Stimulated activated CD4-positive, alpha-beta T cell treated with anti-CD3 and anti-CD28 coated beads, TNF-alpha, amount 100 ng/mL, for 1 hour (primary cell): ENCODE measurements at regions not wholly inside any gene's neighbourhood (a gene's known extent, or its start where the extent isn't known, plus 50 kb on each side); places are given as distances from the start of the nearest gene placed in this dataset.
"Not testable (repeated sequence)": the region's sequence is repeated elsewhere in the genome, so short reads cannot be mapped to it uniquely, and the experiment has no call there.

Source experiments
- DNase-seq, 3 donors: peaks; one replicate each; pipeline ENCODE4 v3.0.0-alpha.2; 2020; ENCODE audit warnings: low read depth in 3 of 3, low spot score in 1 of 3

- no peak for DNase-seq
Observed at GRCh38 chr12:66774929-66775328, 96.1 kb upstream of the GRIP1 start.

DNA sequence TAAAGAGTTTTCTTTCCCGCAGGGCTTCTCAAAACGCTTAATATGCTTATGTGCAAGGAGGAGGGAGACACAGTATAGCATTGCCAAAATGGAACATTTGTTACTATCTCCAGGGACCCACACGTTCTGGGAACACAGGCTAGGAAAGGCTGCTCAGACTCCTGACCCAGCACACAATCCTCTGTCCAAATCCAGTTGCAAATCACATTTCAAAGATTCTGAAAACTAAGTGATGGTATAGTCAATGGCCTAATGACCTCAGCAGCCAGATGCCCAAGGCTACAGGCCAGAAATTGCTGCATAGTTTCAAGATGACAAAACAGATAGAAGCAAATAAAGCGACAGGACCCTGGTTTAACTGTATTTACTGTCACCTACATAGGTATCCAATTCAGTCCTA is 97.0 kb upstream of the GRIP1 start:
- no peak for DNase-seq

GRCh38 chr12:66776974-66777373 is 98.1 kb upstream of the GRIP1 start:
- no peak for DNase-seq

DNA sequence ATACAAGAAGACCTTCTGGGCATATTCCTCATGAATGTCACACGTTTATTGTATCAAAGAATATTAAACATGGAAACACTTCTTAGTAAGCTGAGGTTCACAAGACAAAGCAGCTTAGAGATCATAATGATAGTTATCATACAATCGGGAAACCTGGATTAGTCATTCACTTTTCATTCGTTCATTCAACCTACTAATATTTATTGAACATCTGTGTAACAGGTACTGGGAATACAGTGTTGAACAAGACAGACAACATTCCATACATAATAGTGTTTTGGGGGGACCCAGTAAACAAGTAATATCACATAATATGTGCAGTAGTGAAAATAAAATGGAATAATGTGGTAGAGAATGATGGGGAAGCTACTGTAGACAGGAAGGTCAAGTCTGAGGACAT is 100.6 kb upstream of the GRIP1 start:
- no peak for DNase-seq

DNA sequence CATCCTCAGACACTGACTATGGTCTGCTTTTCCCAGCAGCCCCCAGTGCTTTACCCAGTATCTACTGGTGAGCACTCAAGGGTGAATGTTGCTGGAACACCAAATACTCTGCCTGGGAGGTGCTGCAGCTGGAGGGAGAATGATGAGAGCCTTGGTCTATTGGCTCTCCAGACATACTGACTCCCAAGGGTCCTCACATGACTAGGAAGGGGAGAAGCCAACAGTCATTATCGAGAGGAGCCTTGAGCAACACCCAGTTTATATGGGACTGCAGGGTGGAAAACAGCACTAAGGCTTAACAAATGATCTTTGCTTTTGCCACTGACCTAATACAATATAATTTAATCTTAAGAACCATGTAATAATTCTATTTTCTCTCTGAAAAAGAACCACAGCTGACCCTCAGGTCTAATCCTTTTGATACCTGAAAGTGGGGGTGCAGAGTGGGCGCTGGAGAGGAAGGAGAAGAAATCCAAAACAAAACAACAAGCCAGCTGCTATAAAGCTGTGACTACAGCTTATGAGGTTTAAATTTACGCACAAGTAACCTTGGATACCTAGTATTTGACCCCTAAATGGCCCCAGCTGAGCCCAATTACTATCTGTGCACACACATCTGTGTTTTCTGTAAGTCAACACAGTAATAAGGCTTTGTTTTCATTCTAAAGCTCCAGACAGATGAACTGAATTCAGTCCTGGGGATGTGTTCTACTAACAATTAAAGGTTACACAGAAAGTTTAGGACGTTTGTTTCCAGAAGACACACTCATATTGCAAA is 107.8 kb upstream of the GRIP1 start:
- no peak for DNase-seq

DNA sequence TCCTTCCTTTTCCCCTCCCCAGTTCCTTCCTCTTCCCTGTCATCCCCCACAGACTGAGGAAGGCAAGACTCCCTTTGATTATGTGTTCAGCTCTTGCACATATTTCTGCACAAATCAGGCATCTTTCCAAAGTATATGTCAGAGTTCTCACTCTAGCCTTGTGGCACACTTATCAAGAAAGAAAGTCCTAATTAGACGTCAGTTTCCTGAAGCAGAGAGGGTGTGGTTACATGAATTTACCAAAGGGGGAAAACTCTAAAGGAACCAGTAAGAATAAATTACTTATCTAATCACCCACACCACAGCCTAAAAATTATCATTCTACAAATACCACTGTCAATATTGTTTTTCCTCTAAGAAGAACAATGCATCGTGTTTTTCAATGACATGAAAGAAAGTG is 120.7 kb upstream of the GRIP1 start:
- DNase-seq: no peak

DNA sequence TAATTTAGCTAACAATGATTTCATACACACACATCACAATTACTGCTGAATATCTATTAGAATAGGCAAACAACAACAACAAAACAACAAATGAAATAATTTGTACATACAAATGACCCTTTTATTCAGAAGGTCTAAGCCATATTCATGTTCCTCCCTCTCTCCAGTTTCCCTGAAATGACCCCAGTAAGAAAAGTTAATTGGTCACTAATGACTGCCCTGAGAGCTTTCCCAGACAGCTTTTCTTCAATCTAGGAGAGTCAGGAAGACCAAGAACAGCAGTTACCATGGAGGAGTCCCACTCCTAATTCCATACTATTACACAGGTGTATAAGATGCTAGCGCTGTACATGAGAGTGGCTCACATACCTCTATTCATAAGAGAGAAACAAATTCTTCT is 121.2 kb upstream of the GRIP1 start:
- DNase-seq: no peak

DNA sequence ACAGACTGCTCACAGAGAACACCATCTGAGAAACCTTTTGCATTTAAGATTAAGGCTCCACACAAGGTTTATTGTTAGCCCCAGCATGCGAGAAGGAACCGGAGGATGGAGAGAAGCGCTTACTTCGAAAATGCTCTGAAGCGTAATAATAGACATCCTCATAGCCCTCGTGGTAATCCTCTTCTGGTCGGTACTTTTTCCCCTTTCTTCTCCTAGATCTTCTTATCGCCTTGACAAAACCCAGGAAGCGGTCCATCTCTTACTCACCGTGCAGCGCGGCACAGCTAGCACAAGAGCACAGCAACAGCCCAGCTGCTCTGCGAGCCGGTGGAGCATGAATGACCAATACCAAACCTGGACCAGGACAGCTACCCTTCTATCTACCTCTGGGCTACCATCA is 125.1 kb upstream of the GRIP1 start:
- DNase-seq: no peak

DNA sequence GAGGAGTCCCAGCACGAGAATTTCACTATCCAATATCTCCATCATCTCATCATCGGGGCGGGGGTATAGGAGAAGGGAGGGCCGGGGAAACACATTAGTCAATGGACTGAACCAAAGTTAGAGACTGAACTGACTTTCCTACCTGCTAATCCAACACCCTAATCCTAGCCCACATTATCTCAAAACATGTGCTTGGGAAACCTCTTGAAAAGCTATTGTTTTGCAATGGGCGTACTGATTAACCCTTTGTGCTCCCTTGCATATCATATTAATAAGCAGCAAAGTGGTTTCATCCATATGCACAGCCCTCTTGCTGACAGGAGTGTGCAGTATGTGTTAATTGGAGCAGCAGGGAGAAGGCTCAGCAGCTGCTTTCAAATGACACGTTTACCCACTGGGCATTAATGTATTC is 125.7 kb upstream of the GRIP1 start:
- DNase-seq: no peak

GRCh38 chr12:66808606-66809005 is 129.7 kb upstream of the GRIP1 start:
- DNase-seq: no peak

DNA sequence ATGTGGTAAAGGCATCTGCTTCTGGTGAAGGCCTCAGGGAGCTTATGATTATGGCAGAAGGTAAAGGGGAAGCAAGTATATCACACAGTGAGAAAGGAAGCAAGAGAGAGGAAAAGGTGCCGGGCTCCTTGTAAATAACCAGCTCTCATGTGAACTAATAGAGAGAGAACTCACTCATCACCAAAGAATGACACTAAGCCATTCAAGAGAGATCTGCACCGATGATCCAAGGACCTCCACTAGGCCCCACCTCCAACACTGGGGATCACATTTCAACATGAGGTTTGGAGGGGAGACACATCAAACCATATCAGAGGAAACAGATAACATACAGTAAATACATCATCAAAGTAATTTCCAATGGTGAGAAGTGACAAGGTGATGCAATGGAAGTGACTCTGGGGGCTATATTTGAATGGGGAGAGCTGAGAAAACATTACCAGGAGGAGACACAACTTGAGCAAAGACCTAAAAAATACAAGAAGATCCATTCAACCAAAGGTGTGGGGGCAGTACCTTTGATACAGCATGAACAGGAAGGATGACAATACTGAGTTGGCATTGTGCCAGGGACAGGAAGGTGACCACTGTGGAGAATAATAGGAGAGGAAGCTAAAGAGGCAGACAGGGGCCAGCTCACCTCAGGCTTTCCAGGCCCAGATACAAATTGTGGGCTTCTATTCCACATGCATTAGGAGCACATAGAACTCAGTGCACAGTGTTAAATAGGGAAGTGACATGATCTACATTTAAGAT is 134.4 kb upstream of the GRIP1 start:
- DNase-seq: no peak

- no peak for DNase-seq
Observed at GRCh38 chr12:66819587-66819986, 140.7 kb upstream of the GRIP1 start.

- no peak for DNase-seq
Observed at GRCh38 chr12:66822961-66823360, 144.1 kb upstream of the GRIP1 start.

DNA sequence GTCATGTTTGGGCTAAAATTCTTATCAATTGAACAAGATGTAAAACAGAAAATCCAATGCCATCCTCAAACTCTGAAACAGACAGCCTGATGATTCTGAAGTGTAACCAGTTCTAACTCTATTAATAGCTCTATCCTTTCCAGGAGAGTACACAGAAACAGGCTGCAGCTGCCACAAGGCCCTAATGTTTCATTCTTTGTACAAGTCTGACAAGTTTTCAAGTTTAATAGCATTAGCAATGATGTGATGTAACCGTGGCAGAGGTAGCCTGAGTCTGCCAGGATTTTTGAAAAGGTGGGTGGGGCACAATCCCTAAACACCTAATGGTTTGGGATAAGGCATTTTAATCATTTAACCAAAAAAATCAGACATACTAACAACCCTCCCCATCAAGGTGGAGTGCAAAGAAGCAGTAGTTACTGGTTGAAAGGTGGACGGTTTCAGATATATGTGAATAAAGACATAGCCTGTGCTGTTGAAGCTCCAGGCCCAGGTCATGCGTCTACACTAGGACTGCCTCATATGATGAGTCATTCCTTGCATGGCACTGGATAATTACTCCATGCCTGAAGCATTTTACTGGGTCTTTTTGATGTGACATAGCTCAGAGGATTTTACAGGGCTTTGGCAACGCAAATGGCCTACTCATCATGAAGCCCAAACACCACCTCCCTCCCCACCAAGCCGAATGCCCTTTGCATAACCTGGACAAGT is 145.1 kb upstream of the GRIP1 start:
- no peak for DNase-seq

DNA sequence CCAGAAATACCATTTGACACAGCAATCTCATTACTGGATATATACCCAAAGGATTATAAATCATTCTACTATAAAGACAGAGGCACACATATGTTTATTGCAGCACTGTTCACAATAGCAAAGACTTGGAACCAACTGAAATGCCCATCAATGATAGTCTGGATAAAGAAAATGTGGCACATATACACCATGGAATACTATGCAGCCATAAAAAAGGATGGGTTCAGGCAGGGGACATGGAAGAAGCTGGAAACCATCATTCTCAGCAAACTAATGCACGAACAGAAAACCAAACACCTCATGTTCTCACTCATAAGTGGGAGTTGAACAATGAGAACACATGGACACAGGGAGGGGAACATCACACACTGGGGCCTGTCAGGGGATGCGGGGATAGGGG is 147.0 kb upstream of the GRIP1 start:
- DNase-seq: not testable (repeated sequence)

DNA sequence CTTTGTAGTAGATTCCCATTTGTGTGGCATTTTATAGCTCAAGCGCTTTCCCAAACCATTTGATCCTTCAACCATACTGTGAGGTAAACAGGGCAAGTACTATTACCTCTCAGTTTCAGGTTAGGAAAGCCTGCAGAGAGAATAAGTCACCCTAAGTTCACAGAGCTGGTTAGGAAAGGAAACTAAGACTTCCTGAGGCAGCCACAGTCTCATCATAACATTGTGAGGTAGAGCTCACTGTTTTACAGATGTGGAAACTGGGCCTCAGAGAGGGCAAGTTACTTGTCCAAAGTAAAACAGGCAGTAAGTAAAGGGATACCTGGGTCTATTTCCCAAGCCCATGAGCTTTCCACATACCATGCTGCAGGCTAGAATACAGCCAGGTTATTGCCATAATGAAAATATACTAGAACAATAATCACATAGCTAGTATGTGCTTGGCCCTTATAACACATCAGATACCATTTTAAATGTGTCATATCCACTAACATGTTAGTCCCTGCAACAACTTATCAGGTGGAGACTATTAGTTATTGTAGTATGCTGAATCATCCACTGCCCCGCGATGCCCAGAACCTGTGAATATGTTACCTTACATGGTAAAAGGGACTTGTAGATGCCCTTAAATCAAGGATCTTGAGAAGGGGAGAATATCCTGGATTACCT is 150.9 kb upstream of the GRIP1 start:
- no peak for DNase-seq

DNA sequence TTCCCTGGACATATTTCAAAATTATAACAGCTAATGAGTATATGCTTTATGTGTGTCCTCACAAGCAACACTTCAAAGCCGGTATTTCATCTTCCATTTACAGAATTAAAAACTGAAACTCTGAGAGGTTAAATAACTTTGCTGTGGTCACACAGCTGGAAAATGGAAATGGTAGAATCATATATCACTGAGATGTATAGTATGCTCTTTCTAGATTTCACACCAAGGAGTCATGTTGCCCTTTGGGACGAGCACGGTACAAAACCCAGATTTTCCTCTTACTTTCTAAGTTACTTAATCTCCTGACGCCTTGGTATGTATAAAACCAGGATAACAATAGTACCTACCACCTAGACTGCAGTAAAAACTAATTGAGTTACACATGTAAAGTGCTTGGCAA is 152.6 kb upstream of the GRIP1 start:
- no peak for DNase-seq

DNA sequence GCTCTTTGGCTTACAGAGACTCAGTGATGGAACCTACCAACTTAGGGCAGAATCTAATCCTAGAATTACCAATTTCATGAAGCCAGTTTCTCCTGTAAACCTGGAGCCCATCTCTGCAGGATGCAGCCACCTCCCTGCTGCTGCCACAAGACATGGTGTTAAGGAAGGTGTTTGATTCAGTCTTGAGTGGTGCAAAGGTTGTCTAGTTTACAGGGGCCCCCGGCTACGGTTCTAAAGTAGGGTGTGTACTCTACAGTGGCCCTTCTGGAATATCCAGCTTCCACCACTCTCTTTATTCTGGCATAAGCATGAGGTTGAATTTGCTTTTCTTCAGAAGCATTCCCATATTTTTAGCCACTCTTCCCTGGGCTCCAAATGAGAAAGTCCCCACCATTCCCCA is 154.1 kb upstream of the GRIP1 start:
- DNase-seq: no peak

DNA sequence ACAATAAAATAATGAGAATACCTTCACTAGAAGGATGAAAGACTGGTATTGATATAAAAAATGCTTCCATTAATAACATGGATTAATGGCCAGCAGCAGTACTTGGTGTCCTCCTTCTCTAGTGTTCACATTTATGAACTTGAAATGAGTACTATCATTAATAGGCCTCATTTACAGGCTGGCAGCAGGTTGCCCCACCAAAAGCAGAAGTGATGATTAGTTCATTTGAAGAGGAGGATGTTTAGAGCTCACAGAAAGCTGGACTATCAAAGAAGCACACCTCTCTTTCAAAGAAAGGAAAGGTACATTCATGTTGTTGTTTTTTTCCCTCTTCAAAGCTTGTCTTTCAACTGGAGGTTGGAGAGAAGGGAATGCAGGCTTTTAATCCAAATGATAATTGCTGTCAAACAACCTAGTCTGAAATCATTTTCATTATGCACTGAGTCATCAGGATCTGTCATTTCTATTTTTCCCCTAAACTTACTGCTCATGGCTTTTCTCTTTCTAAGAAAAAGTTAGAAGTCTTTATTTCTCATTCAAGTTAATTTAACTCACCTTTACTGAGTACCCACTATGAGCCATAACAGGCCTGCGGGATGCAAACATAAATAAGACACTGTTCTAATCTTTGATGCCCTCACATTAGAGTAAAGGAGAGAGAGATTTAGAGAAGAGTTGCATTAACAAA is 157.9 kb upstream of the GRIP1 start:
- DNase-seq: no peak

- no peak for DNase-seq
Observed at GRCh38 chr12:66837311-66837627, 158.4 kb upstream of the GRIP1 start.

DNA sequence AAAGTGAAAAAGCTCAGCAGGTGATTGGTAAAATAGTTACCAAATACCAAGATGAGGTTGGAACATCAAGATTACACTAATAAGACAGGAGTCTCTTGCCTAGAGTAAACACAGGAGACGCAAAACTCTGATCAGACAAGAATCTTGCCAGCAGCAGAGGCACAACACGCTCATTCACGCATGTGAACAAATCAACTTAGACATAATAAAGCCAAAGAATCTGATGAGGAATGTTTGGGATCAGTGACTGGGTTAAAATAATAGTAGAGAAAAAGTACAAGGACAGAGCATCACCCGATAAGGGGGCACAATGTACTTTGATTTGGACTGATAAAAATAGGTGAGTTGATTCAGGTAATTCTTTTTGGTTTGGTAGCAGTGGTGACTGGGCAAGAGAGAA is 159.5 kb upstream of the GRIP1 start:
- no peak for DNase-seq
